ENCODE measurements at regions not wholly inside any gene's neighbourhood (a gene's known extent, or its start where the extent isn't known, plus 50 kb on each side); places are given as distances from the start of the nearest gene placed in this dataset.
"Not testable (repeated sequence)": the region's sequence is repeated elsewhere in the genome, so short reads cannot be mapped to it uniquely, and the experiment has no call there.

GRCh38 chr4:163726641-163727040, 232.2 kb downstream of the TMA16 start:
- 55 to 57% methylated on average over 2 of the region's 2 CpGs for WGBS, 2 donors
- DNase-seq (no peak), ATAC-seq (no peak)
- no peaks in the 10 kb centered on the region for H3K27me3 ChIP-seq
- H3K4me1 ChIP-seq, result no peaks in the 10 kb centered on the region
- no peak overlapping the region for H3K27ac ChIP-seq
- TF ChIP-seq, protein P1, sequence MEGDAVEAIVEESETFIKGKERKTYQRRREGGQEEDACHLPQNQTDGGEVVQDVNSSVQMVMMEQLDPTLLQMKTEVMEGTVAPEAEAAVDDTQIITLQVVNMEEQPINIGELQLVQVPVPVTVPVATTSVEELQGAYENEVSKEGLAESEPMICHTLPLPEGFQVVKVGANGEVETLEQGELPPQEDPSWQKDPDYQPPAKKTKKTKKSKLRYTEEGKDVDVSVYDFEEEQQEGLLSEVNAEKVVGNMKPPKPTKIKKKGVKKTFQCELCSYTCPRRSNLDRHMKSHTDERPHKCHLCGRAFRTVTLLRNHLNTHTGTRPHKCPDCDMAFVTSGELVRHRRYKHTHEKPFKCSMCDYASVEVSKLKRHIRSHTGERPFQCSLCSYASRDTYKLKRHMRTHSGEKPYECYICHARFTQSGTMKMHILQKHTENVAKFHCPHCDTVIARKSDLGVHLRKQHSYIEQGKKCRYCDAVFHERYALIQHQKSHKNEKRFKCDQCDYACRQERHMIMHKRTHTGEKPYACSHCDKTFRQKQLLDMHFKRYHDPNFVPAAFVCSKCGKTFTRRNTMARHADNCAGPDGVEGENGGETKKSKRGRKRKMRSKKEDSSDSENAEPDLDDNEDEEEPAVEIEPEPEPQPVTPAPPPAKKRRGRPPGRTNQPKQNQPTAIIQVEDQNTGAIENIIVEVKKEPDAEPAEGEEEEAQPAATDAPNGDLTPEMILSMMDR (IDR thresholded peaks at IDR 0.05), result no peak
- peaks cover 0 to 37% (median 0%) of the 10 kb centered on the region in 11 donors for H3K9me3 ChIP-seq
- no peak overlapping the region for H3K4me3 ChIP-seq
- no peaks in the 10 kb centered on the region for H3K36me3 ChIP-seq
- intact Hi-C loops (cut with DNase I), result no loop called here

DNA sequence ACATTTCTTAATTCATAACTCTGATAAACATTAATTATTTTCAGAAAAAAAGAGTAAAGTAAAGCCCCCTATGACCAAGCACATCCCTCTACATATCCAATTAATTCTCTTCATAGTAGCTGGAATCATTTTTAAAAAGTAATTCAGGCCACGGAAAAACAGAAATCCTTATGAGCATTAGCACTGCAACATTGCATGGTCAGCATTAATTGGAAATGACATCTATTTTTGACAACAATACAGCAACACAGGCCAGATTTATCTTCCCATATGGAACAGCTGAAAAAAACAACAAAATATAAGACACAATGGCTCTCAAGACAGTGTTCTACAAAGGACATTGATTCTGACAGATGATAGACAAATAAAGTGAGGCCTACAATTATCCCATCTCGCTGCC, 236.6 kb downstream of the TMA16 start:
- ATAC-seq (no peak), DNase-seq (no peak)
- Histone ChIP-seq H3K27ac (no peak overlapping the region), H3K9me3 (peaks cover 0 to 27% (median 0%) of the 10 kb centered on the region in 11 donors), H3K4me1 (no peaks in the 10 kb centered on the region), H3K27me3 (no peaks in the 10 kb centered on the region), H3K4me3 (no peak overlapping the region), H3K36me3 (no peaks in the 10 kb centered on the region)
- WGBS, 2 donors, result 80 to 81% methylated on average over 2 of the region's 2 CpGs
- TF ChIP-seq, protein P1 (IDR thresholded peaks at IDR 0.05), result no peak
- intact Hi-C loops (cut with DNase I), result no loop called here

DNA sequence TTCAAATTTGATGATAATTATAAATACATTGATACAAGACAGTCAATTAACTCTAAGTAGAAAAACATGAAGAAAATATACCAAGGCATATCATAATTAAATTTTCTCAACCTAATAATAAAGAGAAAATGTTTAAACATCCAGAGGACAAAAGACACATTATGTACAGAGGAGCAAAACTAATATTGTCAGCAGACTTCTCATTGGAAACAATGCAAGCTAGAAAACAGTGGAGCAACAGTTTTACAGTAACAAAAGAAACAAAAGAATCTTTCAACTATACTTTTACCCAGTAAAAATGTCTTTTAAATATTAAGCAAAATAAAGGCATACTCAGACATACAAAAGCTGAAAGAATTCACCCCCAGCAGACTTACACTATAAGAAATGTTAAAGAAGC, 238.0 kb downstream of the TMA16 start:
- intact Hi-C loops (cut with DNase I), result no loop called here
- H3K4me3 ChIP-seq, result no peak overlapping the region
- no peaks in the 10 kb centered on the region for H3K36me3 ChIP-seq
- peaks cover 0 to 22% (median 0%) of the 10 kb centered on the region in 11 donors for H3K9me3 ChIP-seq
- DNase-seq (no peak), ATAC-seq (no peak)
- TF ChIP-seq, protein P1 (IDR thresholded peaks at IDR 0.05), result no peak
- H3K27ac ChIP-seq, result no peak overlapping the region
- H3K27me3 ChIP-seq, result no peaks in the 10 kb centered on the region
- no peaks in the 10 kb centered on the region for H3K4me1 ChIP-seq

GRCh38 chr4:163736876-163737275, 242.4 kb downstream of the TMA16 start:
- no peak overlapping the region for H3K27ac ChIP-seq
- TF ChIP-seq, protein P1 (IDR thresholded peaks at IDR 0.05), result no peak
- no peak for ATAC-seq
- WGBS, 2 donors, result 78 to 83% methylated on average over 3 of the region's 3 CpGs
- no peak overlapping the region for H3K4me3 ChIP-seq
- no peaks in the 10 kb centered on the region for H3K4me1 ChIP-seq
- no peaks in the 10 kb centered on the region for H3K27me3 ChIP-seq
- H3K9me3 ChIP-seq, result peaks cover 0 to 9% (median 0%) of the 10 kb centered on the region in 11 donors
- H3K36me3 ChIP-seq, result no peaks in the 10 kb centered on the region
- intact Hi-C loops (cut with DNase I), result no loop called here
- no peak for DNase-seq

DNA sequence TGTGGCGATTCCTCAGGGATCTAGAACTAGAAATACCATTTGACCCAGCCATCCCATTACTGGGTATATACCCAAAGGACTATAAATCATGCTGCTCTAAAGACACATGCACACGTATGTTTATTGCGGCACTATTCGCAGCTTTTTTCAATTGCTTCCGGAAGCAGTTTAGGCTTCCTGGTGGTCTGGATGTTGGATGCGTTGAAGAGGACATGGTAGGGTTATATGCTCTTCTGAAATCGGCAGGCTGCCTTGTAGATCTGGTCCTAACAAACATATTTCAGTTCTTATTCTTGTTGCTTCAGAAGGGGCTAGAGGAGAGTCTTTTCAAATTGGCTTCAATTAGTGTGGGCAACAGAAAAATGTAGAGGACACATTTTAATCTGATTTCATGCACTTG, 243.4 kb downstream of the TMA16 start:
- ATAC-seq; intact Hi-C loops (cut with DNase I); H3K27me3 ChIP-seq; DNase-seq; H3K4me3 ChIP-seq; H3K4me1 ChIP-seq; H3K27ac ChIP-seq; H3K36me3 ChIP-seq; H3K9me3 ChIP-seq: not testable (repeated sequence)
- 83 to 91% methylated on average over 6 of the region's 7 CpGs for WGBS, 2 donors
